Esophagus squamous epithelium (tissue), 5 donors: ENCODE measurements at regions not wholly inside any gene's neighbourhood (a gene's known extent, or its start where the extent isn't known, plus 50 kb on each side); places are given as distances from the start of the nearest gene placed in this dataset.

Source experiments
- DNase-seq: peaks from one replicate; lab custom pipeline; 2025; lab: John Stamatoyannopoulos, UW
- H3K27ac ChIP-seq, 4 donors: fragments of 200-600 bp; sonication (generic); one replicate each; pipeline ENCODE4 v1.5.1; 2016 to 2019; ENCODE audit warnings: mild to moderate bottlenecking in 1 of 4
- H3K27me3 ChIP-seq, 4 donors: fragments of 200-600 bp; sonication (generic); 1 replicate in 3 of 4; 2 replicates in 1 of 4; pipeline versions ENCODE4 v1.5.1 to v1.6.0; 2017 to 2021; ENCODE audit warnings: antibody characterized with exemption in 1 of 4
- H3K36me3 ChIP-seq, 3 donors: fragments of 200-600 bp; sonication (generic); one replicate each; pipeline ENCODE4 v1.5.1; 2016 to 2019
- H3K4me1 ChIP-seq, 3 donors: fragments of 200-600 bp; sonication (generic); one replicate each; pipeline ENCODE4 v1.5.1; 2017 to 2019
- H3K4me3 ChIP-seq, 4 donors: fragments of 200-600 bp; sonication (generic); 1 replicate in 3 of 4; 2 replicates in 1 of 4; pipeline ENCODE4 v1.5.1; 2016 to 2019; ENCODE audit warnings: mild to moderate bottlenecking in 2 of 4, moderate library complexity in 1 of 4
- H3K9me3 ChIP-seq, 3 donors: fragments of 200-600 bp; sonication (generic); one replicate each; pipeline ENCODE4 v1.5.1; 2016 to 2019
- CTCF ChIP-seq, 6 experiments: fragments of 450-650 bp in 4 of 6; fragments of 200-600 bp in 2 of 6; sonication (generic) in 2 of 6; IDR thresholded peaks; one replicate each; pipeline ENCODE4 v1.5.1; 2016 to 2019; ENCODE audit warnings: antibody characterized with exemption in 6 of 6, mild to moderate bottlenecking in 4 of 6, moderate library complexity in 4 of 6
- POLR2A ChIP-seq, 4 donors: fragments of 450-650 bp; IDR thresholded peaks; one replicate each; pipeline ENCODE4 v1.6.1; 2017; ENCODE audit warnings: antibody characterized with exemption in 4 of 4, mild to moderate bottlenecking in 4 of 4, moderate library complexity in 3 of 4
- WGBS, 2 donors: methylation state at CpG; one replicate each; pipeline ENCODE4 v1.1.5; 2018; 5-methylcytosine and 5-hydroxymethylcytosine counted together
- intact Hi-C: fragments of 100-400 bp; cut with DNase I; formaldehyde crosslinking; loops from one replicate; pipeline ENCODE4 v1.15.0; 2022
- donor health status: DM: yes; HTN: yes; CAD: no.

- no peak overlapping the region for H3K4me3 ChIP-seq
- no peaks in the 10 kb centered on the region for H3K36me3 ChIP-seq
- H3K27me3 ChIP-seq: no peaks in the 10 kb centered on the region
- H3K9me3 ChIP-seq: no peaks in the 10 kb centered on the region
- H3K4me1 ChIP-seq: no peaks in the 10 kb centered on the region
- intact Hi-C loops: no loop called here
- no peak overlapping the region for H3K27ac ChIP-seq
- 60 to 81% methylated on average over 4 of the region's 4 CpGs for WGBS, 2 donors
- no peak for DNase-seq
- TF ChIP-seq CTCF (IDR thresholded peaks at IDR 0.05) (no peak), POLR2A (IDR thresholded peaks at IDR 0.05) (no peak)
Measured at GRCh38 chr5:166952048-166952447, 1339.4 kb upstream of the WWC1 start.

- TF ChIP-seq CTCF (IDR thresholded peaks at IDR 0.05): no peak
- no peak for TF ChIP-seq POLR2A (IDR thresholded peaks at IDR 0.05)
- Histone ChIP-seq H3K27ac (no peak overlapping the region), H3K27me3 (no peaks in the 10 kb centered on the region), H3K9me3 (no peaks in the 10 kb centered on the region), H3K4me1 (peaks cover 0 to 8% (median 5%) of the 10 kb centered on the region in 3 donors), H3K36me3 (no peaks in the 10 kb centered on the region), H3K4me3 (no peak overlapping the region)
- WGBS, 2 donors: 65 to 74% methylated on average over 3 of the region's 3 CpGs
- intact Hi-C loops: no loop called here
- no peak for DNase-seq
Measured at GRCh38 chr5:166957782-166958181, 1333.7 kb upstream of the WWC1 start.

- no peaks in the 10 kb centered on the region for H3K9me3 ChIP-seq
- H3K27ac ChIP-seq: no peak overlapping the region
- WGBS, 2 donors: 50 to 57% methylated on average over 1 of the region's 1 CpG
- intact Hi-C loops: no loop called here
- DNase-seq: no peak
- no peaks in the 10 kb centered on the region for H3K27me3 ChIP-seq
- TF ChIP-seq CTCF (IDR thresholded peaks at IDR 0.05) (no peak), POLR2A (IDR thresholded peaks at IDR 0.05) (no peak)
- peaks cover 0 to 15% (median 9%) of the 10 kb centered on the region in 3 donors for H3K4me1 ChIP-seq
- H3K4me3 ChIP-seq: no peak overlapping the region
- H3K36me3 ChIP-seq: no peaks in the 10 kb centered on the region
Measured at GRCh38 chr5:166959766-166960165, 1331.7 kb upstream of the WWC1 start.

DNA sequence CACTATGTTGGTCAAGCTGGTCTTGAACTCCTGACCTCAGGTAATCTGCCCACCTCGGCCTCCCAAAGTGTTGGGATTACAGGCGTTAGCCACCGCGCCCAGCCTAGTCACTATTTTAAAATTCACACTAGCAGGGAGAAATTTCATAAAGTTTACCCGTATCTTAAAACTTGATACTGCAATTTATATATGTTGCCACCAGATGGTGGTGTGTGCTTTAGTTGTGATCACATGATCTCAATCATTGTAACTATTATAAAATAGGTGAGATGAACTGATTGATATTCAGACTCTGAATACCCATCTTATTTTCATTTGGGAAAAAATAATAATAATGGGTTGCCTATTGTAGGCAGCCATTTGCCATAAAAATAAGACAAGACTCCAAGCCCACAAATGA, 1330.4 kb upstream of the WWC1 start:
- Histone ChIP-seq H3K4me1 (peaks cover 0 to 15% (median 9%) of the 10 kb centered on the region in 3 donors), H3K4me3 (no peak overlapping the region), H3K9me3 (no peaks in the 10 kb centered on the region), H3K36me3 (no peaks in the 10 kb centered on the region), H3K27ac (no peak overlapping the region), H3K27me3 (no peaks in the 10 kb centered on the region)
- no peak for DNase-seq
- intact Hi-C loops: no loop called here
- TF ChIP-seq POLR2A (IDR thresholded peaks at IDR 0.05): no peak
- TF ChIP-seq CTCF (IDR thresholded peaks at IDR 0.05): peak in 3 of 6 experiments; percentile 15 to 52 (median 32)
- WGBS, 2 donors: 63 to 85% methylated on average over 4 to 5 of the region's 5 CpGs

DNA sequence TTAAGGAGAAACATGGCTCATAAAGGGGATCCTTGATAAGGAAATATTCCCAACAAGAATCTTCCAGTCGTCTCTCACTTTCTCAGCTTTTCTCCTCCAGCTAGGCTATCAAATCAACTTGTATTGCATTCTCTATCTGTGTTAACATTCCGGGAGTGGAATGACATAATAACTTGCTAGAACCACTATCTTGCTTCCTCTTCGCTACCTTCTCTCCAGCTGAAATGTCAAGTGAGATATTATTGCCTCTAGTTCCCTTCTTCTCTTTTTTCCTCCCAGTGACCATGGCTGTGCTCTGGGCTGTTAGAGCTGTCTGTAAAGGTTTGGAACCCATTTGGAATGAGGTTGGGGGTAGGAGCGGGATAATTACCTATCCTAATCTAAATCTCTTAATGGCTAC, 1329.5 kb upstream of the WWC1 start:
- TF ChIP-seq CTCF (IDR thresholded peaks at IDR 0.05) (no peak), POLR2A (IDR thresholded peaks at IDR 0.05) (no peak)
- no peak overlapping the region for H3K27ac ChIP-seq

More for the DNA sequence above, 1329.5 kb upstream of the WWC1 start:
- intact Hi-C loops: no loop called here
- Histone ChIP-seq H3K4me1 (peaks cover 0 to 15% (median 9%) of the 10 kb centered on the region in 3 donors), H3K9me3 (no peaks in the 10 kb centered on the region), H3K36me3 (no peaks in the 10 kb centered on the region), H3K27me3 (no peaks in the 10 kb centered on the region), H3K4me3 (no peak overlapping the region)
- DNase-seq: no peak
- 70 to 74% methylated on average over 4 of the region's 4 CpGs for WGBS, 2 donors
